ENCODE measurements at regions not wholly inside any gene's neighbourhood (a gene's known extent, or its start where the extent isn't known, plus 50 kb on each side); places are given as distances from the start of the nearest gene placed in this dataset.
A peak's percentile ranks its signal among the peaks of the same experiment; 100 is the strongest.

- no peak for DNase-seq (ENCODE audit: extremely low read depth in 1 of 4, low spot score in 3 of 4)
- no peak for FAIRE-seq
- ChIA-PET POLR2A (interaction anchor here (0.6 kb wide), 1 partner anchor 80 kb away, joined by 3 read pairs; no protein-coding TSS in a partner anchor), CTCF (ENCODE audit: low intra/inter-chr PET ratio) (no interaction called here)
- ATAC-seq = peak; percentile 46; the same call in 2 of the 3 replicates
- H3K9ac ChIP-seq (ENCODE audit: insufficient read depth in 1 of 2, low read depth in 2 of 2, low read length in 2 of 2) = 0 out of 4 replicates have a peak overlapping the region, but pooled peaks of 1 of the 2 experiments have one; percentile 21
- H3K4me3 ChIP-seq = no peak overlapping the region
- H3K4me2 ChIP-seq (ENCODE audit: insufficient read depth, low read length) = no peak overlapping the region
- in situ Hi-C loops (cut with MboI) (no loop called here), intact Hi-C loops (cut with micrococcal nuclease) (no loop called here)
- H3K9me3 ChIP-seq (replicated peaks; ENCODE audit: control insufficient read depth, insufficient read depth, low read depth, low read length) = no peaks in the 10 kb centered on the region
- H3K36me3 ChIP-seq (ENCODE audit: control insufficient read depth, insufficient read depth, low read length) = no peaks in the 10 kb centered on the region
- H2AFZ ChIP-seq (ENCODE audit: low read depth, low read length) = peak overlapping the region; percentile 38
- no peaks in the 10 kb centered on the region for H3K9me1 ChIP-seq (ENCODE audit: control insufficient read depth, insufficient read depth, low read length)
- H3K4me1 ChIP-seq (replicated peaks in 1 of 2; ENCODE audit: control insufficient read depth in 2 of 2, insufficient read depth in 2 of 2, low read length in 2 of 2) = 0 out of 5 replicates have a peak, but pooled peaks cover 0 to 5% of the 10 kb centered on the region in 2 experiments
- no peaks in the 10 kb centered on the region for H4K20me1 ChIP-seq (replicated peaks; ENCODE audit: control insufficient read depth, insufficient read depth, low read length)
- no TSS peak for BruUV-seq (replicated peaks)
- WGBS (ENCODE audit: insufficient coverage, low coverage, missing lambda C conversion rate) = 52% methylated on average over 9 of the region's 11 CpGs
- no peaks in the 10 kb centered on the region for H3K79me2 ChIP-seq (ENCODE audit: control insufficient read depth, insufficient read depth, low read length)
- no peak overlapping the region for H3K27ac ChIP-seq (ENCODE audit: extremely low read depth, low read depth, low read length)
- TF ChIP-seq RFX1 (IDR thresholded peaks at IDR 0.05) (peak; percentile 14; the same call in 1 of the 2 replicates), EGR1 (conservative IDR thresholded peaks at IDR 0.05) (peak; percentile 24; the same call in 1 of the 2 replicates), NR2C2 (CRISPR knock-in tag; IDR thresholded peaks at IDR 0.05) (no peak), NR2C2 (tag; IDR thresholded peaks at IDR 0.05) (peak; percentile 25; the same call in 1 of the 2 replicates), FOXJ2 (tag; IDR thresholded peaks at IDR 0.05) (peak; percentile 18; the same call in 1 of the 2 replicates), STAT5A (IDR thresholded peaks at IDR 0.05; ENCODE audit: borderline replicate concordance, low read length) (no peak), YY1 (IDR thresholded peaks at IDR 0.05; ENCODE audit: borderline replicate concordance in 1 of 3, control insufficient read depth in 1 of 3, extremely low read depth in 1 of 3, insufficient read depth in 3 of 3, insufficient read length in 1 of 3, insufficient replicate concordance in 2 of 3, low read depth in 1 of 3, low read length in 2 of 3) (no peak)
- TF ChIP-seq, protein P1, sequence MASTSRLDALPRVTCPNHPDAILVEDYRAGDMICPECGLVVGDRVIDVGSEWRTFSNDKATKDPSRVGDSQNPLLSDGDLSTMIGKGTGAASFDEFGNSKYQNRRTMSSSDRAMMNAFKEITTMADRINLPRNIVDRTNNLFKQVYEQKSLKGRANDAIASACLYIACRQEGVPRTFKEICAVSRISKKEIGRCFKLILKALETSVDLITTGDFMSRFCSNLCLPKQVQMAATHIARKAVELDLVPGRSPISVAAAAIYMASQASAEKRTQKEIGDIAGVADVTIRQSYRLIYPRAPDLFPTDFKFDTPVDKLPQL (IDR thresholded peaks at IDR 0.05; ENCODE audit: extremely low read depth, insufficient read length) = no peak
- H3K27me3 ChIP-seq (ENCODE audit: control insufficient read depth in 2 of 2, insufficient read depth in 2 of 2, low read length in 2 of 2) = no peaks in the 10 kb centered on the region
These were observed 264.0 kb downstream of the MREG start for GRCh38 chr2:215749092-215749957.
